ENCODE measurements at regions not wholly inside any gene's neighbourhood (a gene's known extent, or its start where the extent isn't known, plus 50 kb on each side); places are given as distances from the start of the nearest gene placed in this dataset.

- peak; percentile 69 for DNase-seq
These were observed 151.9 kb upstream of the LINGO1 start for GRCh38 chr15:77784361-77785292.

GRCh38 chr15:77783636-77784035 is 150.9 kb upstream of the LINGO1 start:
- DNase-seq, result no peak

- no peak for DNase-seq
These were observed 150.0 kb upstream of the LINGO1 start for GRCh38 chr15:77782691-77783090.

GRCh38 chr15:77781946-77782240 is 149.2 kb upstream of the LINGO1 start:
- DNase-seq, result no peak

GRCh38 chr15:77781151-77781945 is 148.6 kb upstream of the LINGO1 start:
- no peak for DNase-seq

- no peak for DNase-seq
These were observed 146.1 kb upstream of the LINGO1 start for GRCh38 chr15:77778802-77779201.

- DNase-seq, result no peak
These were observed 143.1 kb upstream of the LINGO1 start for GRCh38 chr15:77775837-77776236.

- DNase-seq, result no peak
These were observed 142.7 kb upstream of the LINGO1 start for GRCh38 chr15:77775373-77775772.

GRCh38 chr15:77774350-77774749 is 141.6 kb upstream of the LINGO1 start:
- no peak for DNase-seq

- no peak for DNase-seq
These were observed 141.2 kb upstream of the LINGO1 start for GRCh38 chr15:77773903-77774302.

GRCh38 chr15:77772641-77773402 is 140.1 kb upstream of the LINGO1 start:
- DNase-seq, result no peak

GRCh38 chr15:77771616-77772015 is 138.9 kb upstream of the LINGO1 start:
- no peak for DNase-seq

- DNase-seq, result no peak
These were observed 137.0 kb upstream of the LINGO1 start for GRCh38 chr15:77769700-77770099.

- DNase-seq, result no peak
These were observed 135.9 kb upstream of the LINGO1 start for GRCh38 chr15:77768521-77769078.

- DNase-seq, result no peak
These were observed 135.4 kb upstream of the LINGO1 start for GRCh38 chr15:77768107-77768506.

- no peak for DNase-seq
These were observed 131.4 kb upstream of the LINGO1 start for GRCh38 chr15:77764095-77764494.

GRCh38 chr15:77762747-77763355 is 130.1 kb upstream of the LINGO1 start:
- DNase-seq, result no peak

- DNase-seq, result no peak
These were observed 127.3 kb upstream of the LINGO1 start for GRCh38 chr15:77759896-77760592.

GRCh38 chr15:77753939-77754338 is 121.2 kb upstream of the LINGO1 start:
- no peak for DNase-seq

GRCh38 chr15:77753281-77753873 is 120.7 kb upstream of the LINGO1 start:
- no peak for DNase-seq

- DNase-seq, result no peak
These were observed 117.4 kb upstream of the LINGO1 start for GRCh38 chr15:77749998-77750540.

Data from 8988T (cell line).